NT2/D1 (cell line): ENCODE measurements at regions not wholly inside any gene's neighbourhood (a gene's known extent, or its start where the extent isn't known, plus 50 kb on each side); places are given as distances from the start of the nearest gene placed in this dataset.

Experiments
- DNase-seq: peaks from one replicate; pipeline ENCODE4 v3.0.0-alpha.2; 2011; ENCODE audit warnings: low read depth, low spot score
- H3K27me3 ChIP-seq: 2 replicates; pipeline ENCODE4 v1.6.0; 2011; ENCODE audit warnings: mild to moderate bottlenecking; ENCODE audit not compliant: insufficient read length, insufficient read depth
- H3K36me3 ChIP-seq: 2 replicates; pipeline ENCODE4 v1.6.1; 2011; ENCODE audit warnings: mild to moderate bottlenecking, low read length, mixed read lengths; ENCODE audit not compliant: insufficient read depth, insufficient read length
- H3K4me1 ChIP-seq: 2 replicates; pipeline ENCODE4 v1.5.1; 2011; ENCODE audit not compliant: insufficient read depth, insufficient read length
- H3K4me3 ChIP-seq: 2 replicates; pipeline ENCODE4 v1.5.1; 2011; ENCODE audit warnings: low read depth; ENCODE audit not compliant: insufficient read length
- H3K9ac ChIP-seq: 2 replicates; pipeline ENCODE4 v1.6.0; 2011; ENCODE audit warnings: low read depth; ENCODE audit not compliant: insufficient read length
- H3K9me3 ChIP-seq: 2 replicates; pipeline ENCODE4 v1.5.1; 2011; ENCODE audit warnings: mild to moderate bottlenecking, low read length; ENCODE audit not compliant: insufficient read depth
- SUZ12 ChIP-seq: IDR thresholded peaks from 2 replicates; pipeline ENCODE4 v1.6.1; 2011; ENCODE audit not compliant: insufficient read length, insufficient read depth; ENCODE audit errors: extremely low read depth
- YY1 ChIP-seq: IDR thresholded peaks from 2 replicates; pipeline ENCODE4 v1.6.1; 2011; ENCODE audit not compliant: insufficient read length, insufficient read depth
- ZNF274 ChIP-seq: IDR thresholded peaks from 2 replicates; pipeline ENCODE4 v1.6.1; 2011; ENCODE audit warnings: mild to moderate bottlenecking, low read depth, low read length

GRCh38 chr5:146940295-146940694, 61.7 kb upstream of the PPP2R2B start:
- H3K9ac ChIP-seq: no peak overlapping the region
- TF ChIP-seq SUZ12 (no peak), ZNF274 (no peak), YY1 (no peak)
- no peaks in the 10 kb centered on the region for H3K9me3 ChIP-seq
- no peaks in the 10 kb centered on the region for H3K27me3 ChIP-seq
- H3K4me1 ChIP-seq: no peaks in the 10 kb centered on the region
- H3K4me3 ChIP-seq: no peak overlapping the region
- H3K36me3 ChIP-seq: no peaks in the 10 kb centered on the region
- no peak for DNase-seq

GRCh38 chr5:146944019-146944418, 65.5 kb upstream of the PPP2R2B start:
- H3K4me3 ChIP-seq: no peak overlapping the region
- H3K9me3 ChIP-seq: no peaks in the 10 kb centered on the region
- DNase-seq: no peak
- no peak overlapping the region for H3K9ac ChIP-seq
- TF ChIP-seq YY1: no peak
- no peak for TF ChIP-seq ZNF274
- TF ChIP-seq SUZ12: no peak
- H3K36me3 ChIP-seq: no peaks in the 10 kb centered on the region
- H3K4me1 ChIP-seq: no peaks in the 10 kb centered on the region
- no peaks in the 10 kb centered on the region for H3K27me3 ChIP-seq

- Histone ChIP-seq H3K27me3 (no peaks in the 10 kb centered on the region), H3K4me1 (no peaks in the 10 kb centered on the region), H3K36me3 (no peaks in the 10 kb centered on the region), H3K4me3 (no peak overlapping the region), H3K9ac (no peak overlapping the region), H3K9me3 (no peaks in the 10 kb centered on the region)
- no peak for TF ChIP-seq SUZ12
- TF ChIP-seq YY1: no peak
- no peak for TF ChIP-seq ZNF274
- DNase-seq: no peak
Measured at GRCh38 chr5:146944764-146945616, 66.4 kb upstream of the PPP2R2B start.

- TF ChIP-seq SUZ12 (no peak), ZNF274 (no peak), YY1 (no peak)
- H3K9ac ChIP-seq: no peak overlapping the region
- H3K36me3 ChIP-seq: no peaks in the 10 kb centered on the region
- DNase-seq: no peak
- H3K9me3 ChIP-seq: no peaks in the 10 kb centered on the region
- H3K27me3 ChIP-seq: no peaks in the 10 kb centered on the region
- H3K4me1 ChIP-seq: no peaks in the 10 kb centered on the region
- H3K4me3 ChIP-seq: no peak overlapping the region
Measured at GRCh38 chr5:146945617-146946084, 67.1 kb upstream of the PPP2R2B start.

GRCh38 chr5:146947181-146947941, 68.8 kb upstream of the PPP2R2B start:
- TF ChIP-seq ZNF274: no peak
- TF ChIP-seq SUZ12: no peak
- TF ChIP-seq YY1: no peak
- H3K36me3 ChIP-seq: no peaks in the 10 kb centered on the region
- H3K9ac ChIP-seq: no peak overlapping the region
- no peak overlapping the region for H3K4me3 ChIP-seq
- H3K9me3 ChIP-seq: no peaks in the 10 kb centered on the region
- no peaks in the 10 kb centered on the region for H3K4me1 ChIP-seq
- DNase-seq: peak; percentile 9
- no peaks in the 10 kb centered on the region for H3K27me3 ChIP-seq

- no peaks in the 10 kb centered on the region for H3K36me3 ChIP-seq
- H3K4me3 ChIP-seq: no peak overlapping the region
- H3K4me1 ChIP-seq: no peaks in the 10 kb centered on the region
- H3K9me3 ChIP-seq: no peaks in the 10 kb centered on the region
- no peak for DNase-seq
- TF ChIP-seq ZNF274 (no peak), YY1 (no peak), SUZ12 (no peak)
- H3K9ac ChIP-seq: no peak overlapping the region
- H3K27me3 ChIP-seq: no peaks in the 10 kb centered on the region
Measured at GRCh38 chr5:146948666-146949065, 70.1 kb upstream of the PPP2R2B start.

GRCh38 chr5:146952168-146952567, 73.6 kb upstream of the PPP2R2B start:
- H3K36me3 ChIP-seq: no peaks in the 10 kb centered on the region
- no peak overlapping the region for H3K4me3 ChIP-seq
- H3K9me3 ChIP-seq: no peaks in the 10 kb centered on the region
- peak; percentile 15 for DNase-seq
- no peak for TF ChIP-seq ZNF274
- no peak for TF ChIP-seq YY1
- TF ChIP-seq SUZ12: no peak
- H3K27me3 ChIP-seq: no peaks in the 10 kb centered on the region
- H3K4me1 ChIP-seq: no peaks in the 10 kb centered on the region
- H3K9ac ChIP-seq: no peak overlapping the region
